IPS-18a (cell line): ENCODE measurements at regions not wholly inside any gene's neighbourhood (a gene's known extent, or its start where the extent isn't known, plus 50 kb on each side); places are given as distances from the start of the nearest gene placed in this dataset.

Experiments used
- H3K27ac ChIP-seq: one replicate; pipeline ENCODE4 v1.5.1; 2013; ENCODE audit warnings: low read length
- H3K27me3 ChIP-seq: one replicate; pipeline ENCODE4 v1.6.1; 2013; ENCODE audit warnings: mild to moderate bottlenecking, low read length; ENCODE audit not compliant: control insufficient read depth, insufficient read depth
- H3K36me3 ChIP-seq: one replicate; pipeline ENCODE4 v1.6.1; 2013; ENCODE audit warnings: low read depth, low read length; ENCODE audit not compliant: control insufficient read depth
- H3K4me1 ChIP-seq: one replicate; pipeline ENCODE4 v1.6.1; 2013; ENCODE audit warnings: low read depth, low read length; ENCODE audit not compliant: control insufficient read depth
- H3K4me3 ChIP-seq: one replicate; pipeline ENCODE4 v1.5.1; 2013; ENCODE audit warnings: low read length
- H3K9ac ChIP-seq: one replicate; pipeline ENCODE4 v1.6.1; 2013; ENCODE audit warnings: mild to moderate bottlenecking, low read length, moderate library complexity
- H3K9me3 ChIP-seq: one replicate; pipeline ENCODE4 v1.6.1; 2013; ENCODE audit warnings: low read depth, low read length; ENCODE audit not compliant: control insufficient read depth

- Histone ChIP-seq H3K27ac (no peak overlapping the region), H3K4me1 (no peaks in the 10 kb centered on the region), H3K27me3 (no peaks in the 10 kb centered on the region)
These were observed 248.8 kb upstream of the TBX3 start for GRCh38 chr12:114932806-114933205.

GRCh38 chr12:114931025-114931424, 247.1 kb upstream of the TBX3 start:
- H3K9ac ChIP-seq, result no peak overlapping the region
- H3K27ac ChIP-seq, result no peak overlapping the region
- no peaks in the 10 kb centered on the region for H3K9me3 ChIP-seq
- no peaks in the 10 kb centered on the region for H3K27me3 ChIP-seq
- H3K4me1 ChIP-seq, result no peaks in the 10 kb centered on the region
- no peaks in the 10 kb centered on the region for H3K36me3 ChIP-seq
- H3K4me3 ChIP-seq, result no peak overlapping the region

More at GRCh38 chr12:114932806-114933205, 248.8 kb upstream of the TBX3 start:
- Histone ChIP-seq H3K9me3 (no peaks in the 10 kb centered on the region), H3K4me3 (no peak overlapping the region), H3K9ac (no peak overlapping the region), H3K36me3 (no peaks in the 10 kb centered on the region)

- H3K4me1 ChIP-seq, result no peaks in the 10 kb centered on the region
- no peaks in the 10 kb centered on the region for H3K27me3 ChIP-seq
- H3K9ac ChIP-seq, result no peak overlapping the region
- H3K9me3 ChIP-seq, result no peaks in the 10 kb centered on the region
- no peak overlapping the region for H3K4me3 ChIP-seq
- H3K36me3 ChIP-seq, result no peaks in the 10 kb centered on the region
- H3K27ac ChIP-seq, result no peak overlapping the region
These were observed 242.4 kb upstream of the TBX3 start for GRCh38 chr12:114926341-114926740.

GRCh38 chr12:114924946-114925475, 241.0 kb upstream of the TBX3 start:
- no peaks in the 10 kb centered on the region for H3K9me3 ChIP-seq
- H3K36me3 ChIP-seq, result no peaks in the 10 kb centered on the region
- no peaks in the 10 kb centered on the region for H3K4me1 ChIP-seq
- no peak overlapping the region for H3K27ac ChIP-seq
- H3K9ac ChIP-seq, result no peak overlapping the region
- H3K27me3 ChIP-seq, result no peaks in the 10 kb centered on the region
- no peak overlapping the region for H3K4me3 ChIP-seq

- no peaks in the 10 kb centered on the region for H3K4me1 ChIP-seq
- H3K27ac ChIP-seq, result no peak overlapping the region
These were observed 237.8 kb upstream of the TBX3 start for GRCh38 chr12:114921781-114922180.

GRCh38 chr12:114920771-114921554, 237.0 kb upstream of the TBX3 start:
- no peaks in the 10 kb centered on the region for H3K9me3 ChIP-seq
- H3K27ac ChIP-seq, result no peak overlapping the region
- no peaks in the 10 kb centered on the region for H3K4me1 ChIP-seq
- no peak overlapping the region for H3K4me3 ChIP-seq
- H3K9ac ChIP-seq, result no peak overlapping the region
- no peaks in the 10 kb centered on the region for H3K36me3 ChIP-seq
- H3K27me3 ChIP-seq, result no peaks in the 10 kb centered on the region

More at GRCh38 chr12:114921781-114922180, 237.8 kb upstream of the TBX3 start:
- Histone ChIP-seq H3K36me3 (no peaks in the 10 kb centered on the region), H3K9ac (no peak overlapping the region), H3K4me3 (no peak overlapping the region), H3K9me3 (no peaks in the 10 kb centered on the region), H3K27me3 (no peaks in the 10 kb centered on the region)

- Histone ChIP-seq H3K4me1 (no peaks in the 10 kb centered on the region), H3K27me3 (no peaks in the 10 kb centered on the region), H3K36me3 (no peaks in the 10 kb centered on the region), H3K9me3 (no peaks in the 10 kb centered on the region), H3K4me3 (no peak overlapping the region), H3K27ac (no peak overlapping the region), H3K9ac (no peak overlapping the region)
These were observed 235.5 kb upstream of the TBX3 start for GRCh38 chr12:114919479-114919878.

- Histone ChIP-seq H3K9me3 (no peaks in the 10 kb centered on the region), H3K4me3 (no peak overlapping the region), H3K4me1 (no peaks in the 10 kb centered on the region), H3K27ac (no peak overlapping the region), H3K9ac (no peak overlapping the region), H3K36me3 (no peaks in the 10 kb centered on the region), H3K27me3 (no peaks in the 10 kb centered on the region)
These were observed 234.7 kb upstream of the TBX3 start for GRCh38 chr12:114918535-114919233.

- no peak overlapping the region for H3K4me3 ChIP-seq
- H3K9ac ChIP-seq, result no peak overlapping the region
- no peaks in the 10 kb centered on the region for H3K36me3 ChIP-seq
- H3K27ac ChIP-seq, result no peak overlapping the region
- H3K4me1 ChIP-seq, result no peaks in the 10 kb centered on the region
- no peaks in the 10 kb centered on the region for H3K9me3 ChIP-seq
- no peaks in the 10 kb centered on the region for H3K27me3 ChIP-seq
These were observed 234.0 kb upstream of the TBX3 start for GRCh38 chr12:114917953-114918352.

- Histone ChIP-seq H3K9me3 (no peaks in the 10 kb centered on the region), H3K27me3 (no peaks in the 10 kb centered on the region), H3K4me3 (no peak overlapping the region), H3K36me3 (no peaks in the 10 kb centered on the region), H3K4me1 (no peaks in the 10 kb centered on the region), H3K9ac (no peak overlapping the region), H3K27ac (no peak overlapping the region)
These were observed 233.3 kb upstream of the TBX3 start for GRCh38 chr12:114917307-114917706.

GRCh38 chr12:114916541-114916940, 232.6 kb upstream of the TBX3 start:
- H3K27ac ChIP-seq, result no peak overlapping the region
- H3K4me3 ChIP-seq, result no peak overlapping the region

More at GRCh38 chr12:114916541-114916940, 232.6 kb upstream of the TBX3 start:
- H3K36me3 ChIP-seq, result no peaks in the 10 kb centered on the region
- H3K4me1 ChIP-seq, result no peaks in the 10 kb centered on the region
- no peaks in the 10 kb centered on the region for H3K27me3 ChIP-seq
- no peaks in the 10 kb centered on the region for H3K9me3 ChIP-seq
- no peak overlapping the region for H3K9ac ChIP-seq
